KBM-7 (cell line): ENCODE measurements at regions not wholly inside any gene's neighbourhood (a gene's known extent, or its start where the extent isn't known, plus 50 kb on each side); places are given as distances from the start of the nearest gene placed in this dataset.

ENCODE experiments used
- DNase-seq: peaks from one replicate; pipeline ENCODE4 v3.0.0-alpha.2; 2015
- in situ Hi-C: fragments of 300-500 bp; cut with MboI; formaldehyde crosslinking; loops from 2 replicates; pipeline ENCODE4 v1.14.3; 2020; ENCODE audit warnings: low sequenced_read_pairs, low pct_unique_long_range_greater_than_20kb, mixed read lengths

DNA sequence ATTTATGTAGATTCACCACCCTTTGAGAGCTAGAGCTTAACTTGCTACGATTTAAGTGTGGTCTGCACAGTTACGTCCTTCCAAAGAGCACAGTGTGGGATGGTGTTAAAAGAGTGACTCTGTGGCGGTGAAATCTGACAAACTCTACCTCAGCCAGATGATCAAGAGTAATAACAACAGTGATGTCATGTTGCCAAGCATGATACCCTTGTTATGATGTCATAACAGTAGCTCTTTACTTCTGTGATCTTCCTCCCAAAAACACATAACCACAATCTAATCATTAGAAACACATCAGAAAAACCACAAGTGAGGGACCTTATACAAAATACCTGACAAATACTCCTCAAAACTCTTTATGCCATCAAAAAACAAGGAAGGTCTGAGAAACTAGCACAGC is 649.3 kb downstream of the POM121L12 start:
- in situ Hi-C loops = no loop called here

GRCh38 chr7:53690411-53690810 is 655.0 kb downstream of the POM121L12 start:
- in situ Hi-C loops = no loop called here
- DNase-seq = no peak

More for the DNA sequence above, 649.3 kb downstream of the POM121L12 start:
- no peak for DNase-seq

GRCh38 chr7:53697913-53698312 is 662.5 kb downstream of the POM121L12 start:
- no peak for DNase-seq
- in situ Hi-C loops = no loop called here

DNA sequence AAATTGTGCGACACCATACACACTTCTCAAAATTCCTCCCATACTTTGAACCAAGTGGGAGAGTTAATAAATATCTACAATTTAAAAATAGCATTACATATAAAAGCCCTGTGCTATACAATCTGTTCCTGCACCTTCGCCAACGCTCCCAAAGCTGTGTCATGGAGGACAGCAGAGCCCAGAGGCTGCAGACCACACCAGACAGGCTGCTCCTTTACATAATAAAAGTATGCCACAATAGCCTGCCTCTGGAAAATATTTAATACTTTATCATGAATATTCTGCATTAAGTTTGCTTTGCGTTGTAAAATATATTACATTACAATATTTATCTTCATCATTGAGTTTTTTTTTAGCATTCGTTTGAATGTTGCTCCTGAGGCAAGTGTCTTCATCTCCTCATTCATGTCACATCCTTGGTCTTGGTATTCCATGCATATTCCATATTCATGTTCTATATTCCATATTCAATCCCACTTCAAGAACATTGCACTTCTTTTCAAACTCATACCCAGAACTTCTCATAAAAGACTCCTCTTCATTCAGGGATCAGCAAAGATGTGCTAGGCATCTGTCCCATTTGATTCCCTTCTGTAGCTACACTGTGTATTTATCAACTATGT is 663.9 kb downstream of the POM121L12 start:
- in situ Hi-C loops = no loop called here
- no peak for DNase-seq

DNA sequence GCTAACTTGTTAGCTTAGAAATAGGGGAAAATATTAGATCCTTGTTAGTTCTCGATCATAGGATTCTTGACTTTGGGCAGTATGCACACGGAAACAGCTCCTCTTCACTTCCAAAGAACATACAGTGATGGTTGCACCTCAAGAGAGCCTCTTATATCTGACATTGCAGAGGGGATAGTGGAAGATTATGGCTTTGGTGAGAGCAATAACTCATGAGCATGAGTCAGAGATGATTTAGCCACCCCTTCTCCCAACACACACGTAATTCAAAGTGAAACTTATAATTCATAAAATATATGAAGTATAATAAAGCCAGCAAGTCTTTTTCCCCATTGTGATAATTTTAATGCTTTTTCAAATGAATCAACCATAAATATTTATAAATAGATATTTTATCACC is 683.7 kb downstream of the POM121L12 start:
- in situ Hi-C loops = no loop called here
- DNase-seq = no peak

DNA sequence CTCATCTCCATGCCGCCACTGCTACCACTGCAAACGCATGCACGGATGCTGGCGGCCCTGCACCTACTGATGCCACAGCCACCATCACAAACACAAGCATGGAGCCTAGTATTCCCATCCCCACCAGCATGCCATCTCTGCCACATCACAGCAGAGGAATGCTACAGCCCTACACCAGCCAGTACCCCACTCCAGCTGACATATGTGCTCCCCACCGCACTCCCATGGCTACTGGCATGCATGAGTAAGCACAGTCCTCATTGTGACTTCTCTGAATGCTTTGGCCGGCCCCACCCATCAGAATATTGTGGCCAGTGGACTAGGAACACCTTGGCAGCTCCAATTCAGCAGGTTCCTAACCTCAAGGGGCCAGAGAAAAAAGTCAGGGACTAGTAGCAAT is 705.5 kb downstream of the POM121L12 start:
- DNase-seq = no peak
- in situ Hi-C loops = no loop called here

GRCh38 chr7:53743697-53744402 is 708.4 kb downstream of the POM121L12 start:
- no peak for DNase-seq
- in situ Hi-C loops = no loop called here

DNA sequence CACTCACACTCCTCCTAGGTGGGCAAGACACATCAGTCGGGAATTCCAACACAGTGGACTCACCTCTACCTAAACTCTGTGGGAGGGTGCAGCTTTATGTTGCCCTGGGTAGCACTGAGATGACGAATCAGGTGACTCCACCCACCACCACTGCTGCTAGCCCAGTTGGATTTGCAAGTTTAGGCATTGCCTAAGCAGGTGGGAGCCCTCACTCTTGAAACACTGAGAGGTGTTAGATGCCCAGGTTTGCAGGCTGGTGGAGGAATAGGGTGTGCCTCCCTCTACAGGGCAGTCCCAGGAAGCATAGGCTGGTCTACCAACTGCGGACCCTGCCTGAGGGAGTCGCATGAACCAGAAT is 708.9 kb downstream of the POM121L12 start:
- DNase-seq = no peak
- in situ Hi-C loops = no loop called here

DNA sequence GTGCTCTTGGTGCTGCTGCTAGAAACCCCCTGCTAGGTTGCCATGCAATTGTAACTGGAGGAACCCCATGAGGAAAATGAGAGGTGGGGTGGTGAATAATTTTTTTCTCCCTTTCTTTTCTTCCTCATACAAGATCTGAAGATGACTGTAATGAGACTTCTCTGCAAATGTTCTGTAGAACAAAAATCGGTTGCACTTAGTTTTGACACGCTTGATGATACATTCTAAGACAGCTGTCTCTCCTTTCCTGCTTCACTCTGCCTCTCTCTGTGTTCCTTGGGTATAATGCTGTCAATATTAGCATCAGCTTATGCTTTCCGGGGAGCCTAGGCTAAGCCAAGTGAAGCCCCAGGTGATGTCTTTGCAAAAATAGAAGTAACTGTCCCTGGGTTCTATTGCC is 721.5 kb downstream of the POM121L12 start:
- in situ Hi-C loops = no loop called here
- DNase-seq = no peak

DNA sequence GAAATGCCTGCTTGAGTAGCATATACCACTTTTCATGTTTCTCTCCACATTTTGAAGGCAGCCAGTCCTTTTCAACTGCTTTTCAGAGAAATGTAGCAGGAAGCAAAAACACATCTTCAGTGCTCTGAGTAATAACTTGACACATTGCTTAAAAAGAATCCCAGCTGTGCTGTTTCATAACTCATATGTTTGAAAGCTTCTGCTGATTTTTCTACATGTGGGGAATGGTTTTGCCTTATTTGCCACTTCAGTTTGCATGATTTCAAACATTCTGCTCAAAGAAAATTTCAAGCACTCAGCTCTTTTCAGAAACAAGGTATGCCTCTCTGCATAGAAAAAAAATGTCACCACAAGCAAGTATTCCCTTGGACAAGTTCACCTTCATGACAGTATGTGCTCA is 732.8 kb downstream of the POM121L12 start:
- in situ Hi-C loops = no loop called here
- DNase-seq = no peak

DNA sequence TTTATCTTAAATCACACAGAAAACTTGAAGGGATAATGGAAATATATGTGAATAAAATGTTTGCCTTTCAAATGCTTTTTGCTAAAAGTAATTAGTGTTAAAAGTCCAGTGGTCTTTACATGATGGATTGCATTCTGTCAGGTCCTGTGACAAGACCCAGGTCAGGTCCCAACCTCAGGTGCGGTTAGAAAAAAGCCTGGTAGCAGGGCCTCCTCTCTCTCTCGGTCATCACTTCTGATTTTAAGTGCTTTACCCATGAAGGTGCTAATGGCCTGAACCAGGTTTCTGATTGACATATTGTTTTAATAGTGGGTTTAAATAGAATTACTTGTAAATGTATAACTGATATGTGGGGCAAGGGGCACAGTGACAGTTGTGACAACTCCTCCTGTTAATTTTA is 736.3 kb downstream of the POM121L12 start:
- DNase-seq = no peak
- in situ Hi-C loops = no loop called here

DNA sequence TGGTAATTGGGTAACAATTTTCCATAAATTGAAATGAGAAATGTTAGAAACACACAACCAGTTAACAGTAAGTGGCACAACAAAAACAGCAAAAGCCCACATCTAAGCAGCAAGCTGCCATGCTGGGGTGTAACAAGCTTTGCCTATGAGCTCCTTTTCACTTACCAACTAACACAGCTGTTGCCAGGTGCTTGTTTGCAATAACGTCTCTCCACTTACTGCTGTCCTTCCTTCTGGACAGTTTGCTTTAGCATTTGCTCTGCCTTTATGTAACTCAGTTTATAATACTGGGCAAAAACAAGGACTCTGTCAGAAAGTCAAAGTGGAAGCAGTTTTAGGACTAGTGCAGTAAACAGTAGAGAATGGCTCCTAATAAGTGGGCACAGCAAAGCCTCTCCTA is 740.9 kb downstream of the POM121L12 start:
- no peak for DNase-seq
- in situ Hi-C loops = no loop called here

DNA sequence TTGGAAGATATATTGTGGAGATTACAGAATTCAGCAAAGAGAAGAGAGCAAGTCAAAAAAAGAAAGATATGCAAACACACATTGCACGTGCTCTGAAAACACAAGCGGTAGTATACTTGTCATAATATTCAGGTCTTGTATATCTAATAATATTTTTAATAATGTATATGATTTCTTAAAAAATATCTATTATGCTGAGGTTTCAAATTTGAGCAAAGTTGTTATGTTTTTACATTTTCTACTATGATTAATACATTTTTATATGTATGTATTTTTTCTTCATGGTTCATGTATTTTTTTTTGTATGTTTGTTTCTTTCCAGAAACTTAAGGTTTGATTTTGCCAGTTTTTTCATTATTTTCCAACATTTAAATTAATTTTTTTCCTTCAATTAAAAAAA is 752.4 kb upstream of the VSTM2A start:
- DNase-seq = no peak

DNA sequence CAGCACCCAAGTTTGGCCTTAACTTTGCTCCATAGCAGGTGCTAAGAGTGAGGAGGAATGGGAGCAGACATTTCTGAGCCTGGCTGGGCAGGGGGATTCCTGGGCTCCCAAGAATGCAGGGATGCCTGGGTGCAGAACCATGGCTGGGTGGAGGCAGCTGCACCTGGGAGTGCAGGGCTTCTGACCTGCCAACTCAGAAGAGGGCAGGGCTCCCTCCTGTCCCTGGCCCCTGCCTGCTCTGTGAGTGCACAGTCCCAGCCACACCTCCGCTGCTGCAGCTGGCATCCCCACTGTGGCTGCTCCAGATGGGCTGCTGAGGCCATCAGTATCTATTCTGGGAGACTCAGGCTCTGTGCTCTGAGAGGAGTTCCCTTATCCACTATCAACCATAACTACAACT is 747.4 kb upstream of the VSTM2A start:
- in situ Hi-C loops = no loop called here
- DNase-seq = no peak

More for the DNA sequence above, 752.4 kb upstream of the VSTM2A start:
- in situ Hi-C loops = no loop called here

- in situ Hi-C loops = no loop called here
- no peak for DNase-seq
These were observed 741.4 kb upstream of the VSTM2A start for GRCh38 chr7:53800746-53801145.

DNA sequence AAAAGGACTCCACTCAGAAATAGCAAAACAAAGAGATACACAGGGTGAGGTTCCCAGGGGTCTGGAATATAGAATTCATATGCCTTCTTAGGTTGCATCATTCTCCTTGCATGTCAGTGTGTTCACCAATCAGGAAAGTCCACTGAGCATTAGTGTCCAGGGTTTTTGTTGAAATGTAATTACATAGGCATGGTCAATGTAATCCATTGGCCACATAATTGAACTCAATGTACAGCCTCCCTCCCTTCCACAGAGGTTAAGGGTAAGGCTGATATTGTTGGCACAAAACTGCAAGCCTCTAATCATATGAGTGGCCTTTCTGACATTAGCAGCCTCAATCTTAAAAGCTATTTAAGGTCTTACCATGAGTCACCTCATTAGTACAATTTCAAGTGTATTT is 736.1 kb upstream of the VSTM2A start:
- DNase-seq = no peak
- in situ Hi-C loops = no loop called here

GRCh38 chr7:53811555-53812079 is 730.6 kb upstream of the VSTM2A start:
- in situ Hi-C loops = no loop called here
- DNase-seq = no peak

- in situ Hi-C loops = no loop called here
- DNase-seq = no peak
These were observed 730.0 kb upstream of the VSTM2A start for GRCh38 chr7:53812135-53812534.

DNA sequence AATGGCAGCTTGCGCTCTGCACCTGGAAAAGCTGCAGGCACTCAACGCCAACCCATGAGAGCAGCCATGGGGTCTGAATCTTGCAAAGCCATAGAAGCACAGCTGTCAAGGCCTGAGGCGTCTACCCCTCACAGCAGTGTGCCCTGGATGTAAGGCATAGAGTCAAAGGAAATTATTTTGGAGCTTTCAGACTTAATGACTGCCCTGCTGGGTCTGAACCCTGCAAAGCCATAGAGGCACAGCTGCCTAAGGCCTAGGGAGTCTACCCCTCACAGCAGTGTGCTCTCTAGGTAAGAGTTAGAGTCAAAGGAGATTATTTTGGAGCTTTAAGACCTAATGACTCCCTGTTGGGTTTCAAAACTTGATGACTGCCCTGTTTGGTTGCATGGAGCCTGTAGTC is 706.9 kb upstream of the VSTM2A start:
- no peak for DNase-seq
- in situ Hi-C loops = no loop called here

GRCh38 chr7:53877688-53878087 is 664.5 kb upstream of the VSTM2A start:
- no peak for DNase-seq
- in situ Hi-C loops = no loop called here
